NCI-H748 treated with DMSO at 0.1 percent for 48 hours (cell line): ENCODE measurements at regions not wholly inside any gene's neighbourhood (a gene's known extent, or its start where the extent isn't known, plus 50 kb on each side); places are given as distances from the start of the nearest gene placed in this dataset.
"Not testable (repeated sequence)": the region's sequence is repeated elsewhere in the genome, so short reads cannot be mapped to it uniquely, and the experiment has no call there.

ENCODE experiments used
- DNase-seq: peaks from one replicate; lab custom pipeline; 2025; lab: John Stamatoyannopoulos, UW

- no peak for DNase-seq
These were observed 903.2 kb downstream of the MCTP2 start for GRCh38 chr15:95134431-95135110.

DNA sequence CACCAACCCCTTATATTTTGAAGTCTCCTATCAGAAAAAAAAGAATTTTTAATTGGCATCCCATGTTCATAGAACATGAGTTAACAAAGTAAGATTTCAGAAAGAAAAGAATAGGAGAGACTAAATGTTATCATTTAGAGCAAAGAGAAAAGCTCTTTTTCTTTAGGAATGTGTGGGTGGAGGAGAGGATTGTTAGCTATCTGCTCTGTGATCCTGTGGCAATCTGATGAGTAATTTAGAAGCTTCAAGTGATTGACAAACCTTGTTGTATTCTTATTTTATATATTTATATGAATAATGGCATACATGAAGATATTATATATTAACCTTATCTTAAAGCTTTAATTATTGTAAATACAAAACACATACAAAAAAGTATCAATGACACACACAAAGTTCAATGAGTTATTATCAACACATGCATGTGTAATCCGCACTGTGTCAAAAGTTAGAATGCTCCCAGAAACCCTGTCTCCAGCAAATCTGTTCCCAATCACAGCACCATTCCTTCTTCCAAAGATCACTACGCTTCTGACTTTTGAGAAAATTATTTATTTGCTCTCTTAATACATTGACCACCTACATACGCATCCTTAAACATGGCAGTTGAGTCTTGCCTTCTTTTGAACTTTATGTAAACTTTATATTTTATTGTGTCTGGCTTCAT lies 907.4 kb downstream of the MCTP2 start:
- DNase-seq, result no peak

- DNase-seq, result no peak
These were observed 910.1 kb downstream of the MCTP2 start for GRCh38 chr15:95141486-95141885.

DNA sequence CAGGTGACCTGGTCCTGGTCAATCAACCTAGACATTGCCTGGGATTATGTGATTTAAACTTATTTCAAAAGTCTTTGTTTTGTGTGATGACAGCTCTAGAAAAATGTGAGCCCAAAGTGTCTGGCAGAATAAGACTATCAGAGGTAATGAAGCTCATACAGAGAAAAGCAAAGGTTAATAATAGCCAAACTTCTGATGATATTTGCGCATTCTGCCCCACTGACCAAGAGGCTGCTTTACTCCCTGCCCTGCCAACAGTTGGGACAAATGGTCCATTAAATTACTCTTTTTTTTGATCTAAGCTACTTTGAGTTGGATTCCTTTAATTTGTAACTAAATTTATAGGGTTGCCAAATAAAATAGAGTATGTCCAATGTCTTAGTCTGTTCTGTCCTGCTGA lies 911.2 kb downstream of the MCTP2 start:
- DNase-seq, result no peak

DNA sequence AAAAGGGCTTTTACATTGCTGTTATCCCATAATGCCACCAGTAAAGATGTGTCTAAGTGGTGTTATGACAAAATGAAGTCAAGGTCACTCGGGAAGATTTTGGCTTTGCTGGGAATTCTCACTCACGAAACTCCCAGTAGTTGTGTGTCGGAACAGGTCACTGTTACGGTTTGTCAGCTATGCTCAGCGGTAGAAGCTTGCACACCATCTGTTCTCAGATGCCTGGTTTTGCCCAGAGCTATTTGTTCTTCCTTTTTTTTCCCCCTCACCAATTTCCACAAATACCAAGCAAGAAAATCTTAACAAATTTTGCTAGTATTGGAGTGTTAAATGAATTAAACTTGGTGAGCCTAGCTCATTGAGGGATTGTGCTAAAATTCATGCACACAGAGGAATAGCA lies 915.1 kb downstream of the MCTP2 start:
- no peak for DNase-seq

- no peak for DNase-seq
These were observed 916.8 kb downstream of the MCTP2 start for GRCh38 chr15:95148183-95148582.

DNA sequence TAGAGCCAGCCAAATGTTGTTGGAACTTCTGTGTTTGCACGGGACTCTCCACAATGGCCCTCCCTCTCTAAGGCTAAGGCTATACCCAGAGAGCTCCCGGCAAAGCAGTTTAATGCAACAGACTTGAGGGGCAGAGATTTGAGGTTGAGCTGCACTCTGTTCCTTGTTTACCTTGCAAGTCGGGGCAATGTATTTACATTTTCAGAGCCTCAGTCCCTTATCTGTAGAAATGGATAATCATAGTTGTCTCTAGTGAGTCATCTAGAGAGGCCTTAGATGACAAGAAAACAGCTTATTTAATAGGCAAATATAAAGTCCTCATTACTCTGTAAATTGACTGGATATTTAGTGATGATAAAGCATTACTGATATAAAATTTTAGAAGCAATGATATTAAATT lies 917.7 kb downstream of the MCTP2 start:
- DNase-seq, result no peak

GRCh38 chr15:95149771-95150170 lies 918.4 kb downstream of the MCTP2 start:
- no peak for DNase-seq

DNA sequence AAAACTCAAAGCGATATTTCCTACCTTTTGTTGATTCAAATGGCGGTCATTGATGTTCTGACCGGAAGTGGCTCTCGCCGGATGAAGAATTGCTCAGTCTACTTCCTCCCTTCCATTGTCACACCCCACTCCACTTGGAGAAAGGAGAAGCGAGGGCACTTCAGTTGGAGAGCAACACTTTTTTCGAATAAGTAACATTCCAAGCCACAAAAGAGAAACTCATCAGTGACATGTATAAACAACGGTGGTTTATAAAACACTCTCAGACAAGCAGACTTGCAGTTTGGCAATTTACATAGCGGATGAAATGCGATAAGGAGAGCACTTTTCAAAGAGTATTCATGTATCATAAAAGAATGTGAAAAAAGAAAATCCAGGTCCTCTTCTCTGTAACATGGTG lies 919.1 kb downstream of the MCTP2 start:
- no peak for DNase-seq

DNA sequence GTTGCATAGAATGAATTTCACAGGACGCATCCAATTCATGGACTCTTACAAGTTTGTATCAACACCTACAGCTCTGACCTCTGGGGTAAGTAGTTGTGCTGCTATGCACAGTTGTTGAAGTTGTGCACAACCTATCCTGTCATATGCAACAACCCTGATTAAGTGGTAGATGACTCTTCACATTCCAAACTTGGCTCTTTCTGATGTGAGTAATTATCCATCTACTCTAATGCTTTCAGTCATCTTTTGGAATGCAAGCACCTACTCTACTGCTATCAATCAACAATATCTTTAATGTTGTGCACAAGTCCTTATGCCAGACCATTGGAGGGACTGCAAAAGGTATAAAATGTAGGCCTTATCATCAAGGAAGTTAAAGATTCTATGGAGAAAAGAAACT lies 921.4 kb downstream of the MCTP2 start:
- no peak for DNase-seq

DNA sequence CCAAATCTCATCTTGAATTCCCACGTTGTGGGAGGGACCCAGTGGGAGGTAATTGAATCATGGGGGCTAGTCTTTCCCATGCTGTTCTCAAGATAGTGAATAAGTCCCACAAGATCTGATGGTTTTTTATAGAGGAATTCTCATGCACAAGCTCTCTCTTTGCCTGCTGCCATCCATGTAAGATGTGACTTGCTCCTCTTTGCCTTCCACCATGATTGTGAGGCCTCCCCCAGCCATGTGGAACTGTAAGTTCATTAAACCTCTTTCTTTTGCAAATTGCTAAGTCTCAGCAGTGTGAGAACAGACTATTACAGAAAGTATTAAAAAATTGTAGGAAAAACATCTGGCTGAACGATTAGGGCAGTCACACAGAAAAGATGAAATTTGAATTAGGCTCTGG lies 921.8 kb downstream of the MCTP2 start:
- DNase-seq, result not testable (repeated sequence)

GRCh38 chr15:95160316-95160715 lies 929.0 kb downstream of the MCTP2 start:
- DNase-seq, result no peak

DNA sequence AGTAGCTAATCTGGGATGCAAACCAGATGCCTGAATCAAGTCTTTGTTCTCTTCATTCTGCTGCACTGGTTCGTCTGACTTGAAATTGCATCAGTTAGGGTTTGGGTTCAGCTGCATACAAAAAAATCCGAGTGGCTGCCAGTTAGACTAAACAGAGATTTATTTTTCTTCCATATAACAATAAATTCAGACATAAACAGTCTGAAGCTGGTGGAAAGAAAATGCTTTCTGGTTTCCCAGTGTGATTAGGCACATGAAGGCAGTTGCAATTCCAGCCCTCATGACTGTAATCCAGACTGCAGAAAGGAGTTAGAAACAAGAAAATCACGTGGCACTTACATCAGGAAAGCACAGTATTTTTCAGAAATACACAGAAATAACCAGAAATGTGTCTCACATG lies 930.7 kb downstream of the MCTP2 start:
- DNase-seq, result no peak

DNA sequence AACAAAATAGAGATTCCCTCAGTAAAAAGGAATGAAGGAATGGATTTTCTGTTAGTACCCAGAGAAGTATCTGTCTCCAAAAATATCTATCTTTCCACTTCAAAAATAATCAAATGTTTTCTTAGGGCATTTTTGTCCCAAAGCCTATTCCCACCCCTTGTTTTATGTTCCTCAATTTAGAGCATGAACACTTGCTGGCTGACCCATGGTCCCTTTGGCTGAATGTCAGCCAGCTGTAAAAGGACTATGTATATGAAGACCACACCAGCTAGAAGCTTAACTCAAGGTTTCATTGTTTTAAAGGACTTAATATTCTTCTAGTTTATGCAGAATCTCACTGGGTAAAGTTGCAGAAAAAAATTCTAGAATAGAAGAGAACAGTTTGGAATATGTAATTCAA lies 931.2 kb downstream of the MCTP2 start:
- DNase-seq, result no peak

DNA sequence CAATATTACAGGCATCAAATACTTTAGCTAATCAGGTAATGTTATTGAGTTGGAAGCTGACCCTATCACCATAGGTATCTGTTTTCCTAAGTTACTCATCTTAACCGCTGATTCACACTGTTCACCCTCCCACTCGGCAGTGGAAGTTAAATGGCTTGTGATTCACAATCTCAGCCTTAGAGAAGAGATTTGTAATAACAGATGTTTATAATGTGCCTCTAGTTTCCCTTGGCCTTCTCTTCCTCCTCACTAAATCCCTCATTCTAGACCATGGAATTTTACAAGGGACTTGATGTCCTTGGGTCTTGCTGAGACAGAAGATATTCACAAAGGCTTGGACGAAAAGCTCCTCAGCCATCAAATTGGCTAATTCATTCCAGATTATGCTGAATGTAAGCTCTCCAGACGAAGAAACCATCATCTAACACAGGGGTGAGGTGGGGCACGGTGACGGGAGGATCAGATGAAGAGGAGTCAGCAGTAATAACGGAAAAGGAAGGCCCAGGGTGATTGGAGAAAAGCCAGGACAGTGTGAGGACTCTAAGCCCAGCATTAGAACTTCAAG lies 931.7 kb downstream of the MCTP2 start:
- DNase-seq, result no peak

DNA sequence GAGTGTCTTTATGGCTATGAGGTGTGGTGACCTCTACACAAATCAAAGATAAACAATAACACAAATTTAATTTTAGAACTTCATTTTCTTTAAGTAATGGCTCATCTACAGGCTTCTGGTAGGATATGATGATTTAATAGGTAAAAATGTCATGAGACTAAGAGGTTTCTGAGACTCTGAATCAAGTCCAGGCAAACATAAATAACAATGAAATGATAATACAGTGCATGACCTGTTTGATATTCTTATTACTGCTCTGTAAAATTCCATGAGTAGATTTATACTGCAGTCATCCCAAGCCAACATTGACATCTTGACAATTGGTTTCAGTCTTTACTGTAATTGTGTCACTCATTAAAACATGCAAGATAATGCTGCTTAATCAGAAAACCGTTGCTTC lies 936.8 kb downstream of the MCTP2 start:
- DNase-seq, result no peak

DNA sequence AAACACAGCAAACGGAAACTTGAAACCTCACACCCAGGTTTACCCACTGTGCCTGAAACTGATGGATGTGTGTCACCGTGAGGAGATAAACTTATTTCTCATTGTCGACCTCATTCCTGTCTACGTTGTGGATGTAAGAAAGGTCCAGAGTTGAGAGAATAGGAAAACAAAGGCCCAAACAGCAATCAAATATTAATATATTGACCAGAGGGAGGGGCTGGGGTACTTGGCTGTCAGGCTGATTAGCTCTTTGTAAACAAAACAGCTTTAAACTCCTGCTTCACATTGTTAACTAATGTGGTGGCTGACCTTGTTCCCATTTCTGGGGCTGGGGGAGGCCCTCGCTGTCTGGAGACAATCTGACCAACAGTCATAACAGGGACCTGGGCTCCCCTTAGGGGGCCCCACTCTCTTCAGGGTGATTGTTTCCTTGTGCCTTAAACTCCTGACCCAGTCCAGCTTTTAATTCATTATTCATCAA lies 937.6 kb downstream of the MCTP2 start:
- no peak for DNase-seq

- no peak for DNase-seq
These were observed 938.4 kb downstream of the MCTP2 start for GRCh38 chr15:95169541-95170459.

DNA sequence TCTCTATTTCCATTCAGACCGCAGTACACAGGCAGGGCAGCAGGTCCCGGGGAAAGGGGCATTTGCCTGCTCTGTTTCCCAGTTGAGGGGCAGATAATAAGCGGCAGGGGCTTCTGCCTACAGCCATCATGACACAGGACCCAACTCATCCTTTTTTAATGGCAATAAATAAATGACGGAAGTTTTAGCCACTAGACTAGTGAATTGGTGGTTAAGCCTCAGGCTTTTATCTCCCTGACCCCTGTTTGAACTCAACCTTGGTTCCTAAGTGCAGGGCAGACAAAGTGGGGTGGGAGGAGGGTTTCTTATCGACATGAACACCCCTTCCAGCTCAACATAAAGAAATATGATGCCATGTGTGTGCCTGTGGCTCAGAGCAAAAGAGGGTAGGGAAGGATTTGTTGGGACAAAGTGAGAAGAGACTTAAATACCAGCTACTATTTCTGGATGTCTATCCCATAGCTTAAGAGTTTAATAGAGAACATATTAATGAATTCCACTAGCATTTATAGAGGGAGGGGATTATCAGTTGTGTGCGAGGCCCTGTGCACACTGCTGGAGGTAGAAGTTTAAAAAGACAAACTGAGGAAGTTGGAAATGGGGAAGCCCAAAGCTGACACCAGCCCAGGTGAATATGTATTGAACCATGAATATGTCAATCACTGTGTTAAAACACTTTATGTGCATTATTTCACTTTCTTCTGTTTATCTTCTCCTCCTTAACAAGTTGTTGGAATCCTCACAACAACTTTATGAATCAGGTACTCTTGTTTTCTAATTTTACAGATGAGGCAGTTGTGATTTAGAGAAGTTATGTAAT lies 939.4 kb downstream of the MCTP2 start:
- no peak for DNase-seq

DNA sequence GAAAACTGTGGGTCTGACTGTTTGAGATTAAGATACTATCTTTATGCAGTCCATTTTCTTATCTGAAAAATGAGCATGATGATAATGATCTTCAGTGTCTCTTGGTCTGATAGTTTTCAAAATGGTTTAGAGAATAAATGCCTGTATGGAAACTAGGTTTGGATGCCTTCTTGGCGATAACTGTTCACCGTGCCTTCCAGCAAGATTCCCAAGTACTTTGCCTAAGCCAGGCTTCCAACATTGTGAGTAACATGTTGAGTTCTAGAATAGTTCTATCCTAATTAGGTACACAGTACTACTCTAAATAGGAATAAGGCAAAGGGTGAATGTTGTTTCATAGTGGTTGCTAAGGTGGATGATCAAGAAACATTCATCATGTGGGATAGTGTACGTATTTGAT lies 940.2 kb downstream of the MCTP2 start:
- DNase-seq, result no peak
